Left lung (tissue), 4 donors: ENCODE measurements at regions not wholly inside any gene's neighbourhood (a gene's known extent, or its start where the extent isn't known, plus 50 kb on each side); places are given as distances from the start of the nearest gene placed in this dataset.

ENCODE experiments used
- ATAC-seq: fragments of 200-7000 bp; cut with Tn5 transposase; one replicate; pipeline ENCODE4 v1.9.1; 2020; ENCODE audit warnings: moderate library complexity
- DNase-seq, 4 donors: peaks; one replicate each; pipeline ENCODE4 v3.0.0-alpha.2; 2013 to 2020
- H3K27ac ChIP-seq, 2 donors: fragments of 200-600 bp; sonication (generic) in 1 of 2; one replicate each; pipeline versions ENCODE4 v1.5.0 to v1.8.0; 2020 to 2021
- H3K27me3 ChIP-seq, 2 donors: fragments of 200-600 bp; sonication (generic) in 1 of 2; one replicate each; pipeline versions ENCODE4 v1.5.0 to v1.8.0; 2020 to 2021
- H3K36me3 ChIP-seq, 2 donors: fragments of 200-600 bp; sonication (generic) in 1 of 2; one replicate each; pipeline versions ENCODE4 v1.5.0 to v1.8.0; 2020 to 2021
- H3K4me1 ChIP-seq, 2 donors: fragments of 200-600 bp; one replicate each; pipeline ENCODE4 v1.8.0; 2021
- H3K4me3 ChIP-seq, 2 donors: fragments of 200-600 bp; sonication (generic) in 1 of 2; one replicate each; pipeline versions ENCODE4 v1.5.0 to v1.8.0; 2020 to 2021; ENCODE audit warnings: mild to moderate bottlenecking in 1 of 2
- H3K9me3 ChIP-seq, 2 donors: fragments of 200-600 bp; sonication (generic) in 1 of 2; one replicate each; pipeline versions ENCODE4 v1.5.0 to v1.8.0; 2020 to 2021
- CTCF ChIP-seq, 2 donors: fragments of 200-600 bp; sonication (generic) in 1 of 2; IDR thresholded peaks; one replicate each; pipeline versions ENCODE4 v1.5.0 to v1.8.0; 2021; ENCODE audit warnings: antibody characterized with exemption in 2 of 2
- intact Hi-C, 2 donors: fragments of 100-400 bp; cut with DNase I; formaldehyde crosslinking; loops; one replicate each; pipeline versions ENCODE4 v1.11.2 to v1.14.2; 2022
- donor health status: DM: no; HTN: yes; CAD: no.
- donor health status: DM: no; HTN: no; CAD: no.

GRCh38 chr7:80403686-80404241, 108.1 kb downstream of the GNAT3 start:
- no peak for TF ChIP-seq CTCF (IDR thresholded peaks at IDR 0.05)
- Histone ChIP-seq H3K27ac (no peak overlapping the region), H3K27me3 (no peaks in the 10 kb centered on the region), H3K4me1 (no peaks in the 10 kb centered on the region), H3K36me3 (no peaks in the 10 kb centered on the region), H3K9me3 (peaks cover 0 to 6% of the 10 kb centered on the region in 2 donors), H3K4me3 (no peak overlapping the region)
- DNase-seq (no peak), ATAC-seq (no peak)
- intact Hi-C loops = no loop called here

- no peak for DNase-seq
- Histone ChIP-seq H3K27me3 (no peaks in the 10 kb centered on the region), H3K36me3 (no peaks in the 10 kb centered on the region), H3K27ac (no peak overlapping the region), H3K4me3 (no peak overlapping the region), H3K4me1 (no peaks in the 10 kb centered on the region), H3K9me3 (peaks cover 0 to 2% of the 10 kb centered on the region in 2 donors)
- intact Hi-C loops = no loop called here
- TF ChIP-seq CTCF (IDR thresholded peaks at IDR 0.05) = no peak
- no peak for ATAC-seq
Observed at GRCh38 chr7:80401708-80402107, 110.2 kb downstream of the GNAT3 start.

- H3K4me3 ChIP-seq = no peak overlapping the region
- no peaks in the 10 kb centered on the region for H3K27me3 ChIP-seq
- intact Hi-C loops = loop anchor here in 1 of 2 donors (10.0 kb wide), 1 partner anchor 329 kb away; no protein-coding TSS in a partner anchor
- no peaks in the 10 kb centered on the region for H3K4me1 ChIP-seq
- TF ChIP-seq CTCF (IDR thresholded peaks at IDR 0.05) = no peak
- no peak for ATAC-seq
- no peaks in the 10 kb centered on the region for H3K36me3 ChIP-seq
- H3K27ac ChIP-seq = no peak overlapping the region
- DNase-seq = no peak
- no peaks in the 10 kb centered on the region for H3K9me3 ChIP-seq
Observed at GRCh38 chr7:80393786-80394185, 118.1 kb downstream of the GNAT3 start.

GRCh38 chr7:80392229-80393169, 119.4 kb downstream of the GNAT3 start:
- H3K9me3 ChIP-seq = no peaks in the 10 kb centered on the region
- H3K27me3 ChIP-seq = no peaks in the 10 kb centered on the region
- ATAC-seq = peak; percentile 53
- peak in 1 of 2 donors; percentile 32 for TF ChIP-seq CTCF (IDR thresholded peaks at IDR 0.05)
- no peak overlapping the region for H3K4me3 ChIP-seq
- no peak overlapping the region for H3K27ac ChIP-seq
- no peaks in the 10 kb centered on the region for H3K36me3 ChIP-seq
- intact Hi-C loops = loop anchor here in 1 of 2 donors (10.0 kb wide), 1 partner anchor 328 kb away; no protein-coding TSS in a partner anchor
- no peaks in the 10 kb centered on the region for H3K4me1 ChIP-seq
- peak in 2 of 4 donors; percentile 26 to 50 for DNase-seq

- H3K4me1 ChIP-seq = no peaks in the 10 kb centered on the region
- no peak overlapping the region for H3K4me3 ChIP-seq
- H3K36me3 ChIP-seq = no peaks in the 10 kb centered on the region
- no peak for TF ChIP-seq CTCF (IDR thresholded peaks at IDR 0.05)
- H3K27me3 ChIP-seq = no peaks in the 10 kb centered on the region
- no peak for ATAC-seq
- no peaks in the 10 kb centered on the region for H3K9me3 ChIP-seq
- no peak for DNase-seq
- intact Hi-C loops = loop anchor here in 1 of 2 donors (10.0 kb wide), 1 partner anchor 103 kb away; no protein-coding TSS in a partner anchor
- H3K27ac ChIP-seq = no peak overlapping the region
Observed at GRCh38 chr7:80387634-80388193, 124.2 kb downstream of the GNAT3 start.
